ENCODE measurements at regions not wholly inside any gene's neighbourhood (a gene's known extent, or its start where the extent isn't known, plus 50 kb on each side); places are given as distances from the start of the nearest gene placed in this dataset.

GRCh38 chr6:126540161-126540560 lies 200.2 kb downstream of the CENPW start:
- no peak overlapping the region for H3K4me3 ChIP-seq (ENCODE audit: low read depth, low read length, poor library complexity, severe bottlenecking)
- no peaks in the 10 kb centered on the region for H4K20me1 ChIP-seq (ENCODE audit: insufficient read depth, low read length)
- no peaks in the 10 kb centered on the region for H3K4me1 ChIP-seq (ENCODE audit: insufficient read depth, low read length, severe bottlenecking)
- H3K36me3 ChIP-seq (ENCODE audit: insufficient read depth, low read length), result no peaks in the 10 kb centered on the region
- TF ChIP-seq CTCF (IDR thresholded peaks at IDR 0.05; ENCODE audit: low read length), result no peak
- TF ChIP-seq EZH2 (IDR thresholded peaks at IDR 0.05; ENCODE audit: borderline replicate concordance, low read length), result no peak
- H3F3A ChIP-seq (ENCODE audit: insufficient read depth, low read length), result no peaks in the 10 kb centered on the region
- no peak overlapping the region for H3K27ac ChIP-seq (ENCODE audit: low read depth, low read length, poor library complexity, severe bottlenecking)
- no peaks in the 10 kb centered on the region for H3K27me3 ChIP-seq (ENCODE audit: insufficient read depth, low read length)
- H3K9me3 ChIP-seq (ENCODE audit: low read length), result no peaks in the 10 kb centered on the region
- no peak overlapping the region for H3K9ac ChIP-seq (ENCODE audit: low read length)
- H3K9me2 ChIP-seq (ENCODE audit: low read depth, low read length), result no peaks in the 10 kb centered on the region
- no peak overlapping the region for H2AFZ ChIP-seq (ENCODE audit: low read length)
- no peak overlapping the region for H3K4me2 ChIP-seq (ENCODE audit: low read length)
- H3K79me2 ChIP-seq (ENCODE audit: insufficient read depth, low read length), result no peaks in the 10 kb centered on the region

GRCh38 chr6:126541806-126542491 lies 202.0 kb downstream of the CENPW start:
- Histone ChIP-seq H2AFZ (ENCODE audit: low read length) (no peak overlapping the region), H3K4me3 (ENCODE audit: low read depth, low read length, poor library complexity, severe bottlenecking) (no peak overlapping the region), H3K4me1 (ENCODE audit: insufficient read depth, low read length, severe bottlenecking) (no peaks in the 10 kb centered on the region), H4K20me1 (ENCODE audit: insufficient read depth, low read length) (no peaks in the 10 kb centered on the region), H3K36me3 (ENCODE audit: insufficient read depth, low read length) (no peaks in the 10 kb centered on the region), H3K9me2 (ENCODE audit: low read depth, low read length) (no peaks in the 10 kb centered on the region), H3K9ac (ENCODE audit: low read length) (no peak overlapping the region), H3F3A (ENCODE audit: insufficient read depth, low read length) (no peaks in the 10 kb centered on the region), H3K27ac (ENCODE audit: low read depth, low read length, poor library complexity, severe bottlenecking) (no peak overlapping the region), H3K9me3 (ENCODE audit: low read length) (no peaks in the 10 kb centered on the region), H3K27me3 (ENCODE audit: insufficient read depth, low read length) (no peaks in the 10 kb centered on the region), H3K79me2 (ENCODE audit: insufficient read depth, low read length) (no peaks in the 10 kb centered on the region), H3K4me2 (ENCODE audit: low read length) (no peak overlapping the region)
- no peak for TF ChIP-seq CTCF (IDR thresholded peaks at IDR 0.05; ENCODE audit: low read length)
- TF ChIP-seq EZH2 (IDR thresholded peaks at IDR 0.05; ENCODE audit: borderline replicate concordance, low read length), result no peak

DNA sequence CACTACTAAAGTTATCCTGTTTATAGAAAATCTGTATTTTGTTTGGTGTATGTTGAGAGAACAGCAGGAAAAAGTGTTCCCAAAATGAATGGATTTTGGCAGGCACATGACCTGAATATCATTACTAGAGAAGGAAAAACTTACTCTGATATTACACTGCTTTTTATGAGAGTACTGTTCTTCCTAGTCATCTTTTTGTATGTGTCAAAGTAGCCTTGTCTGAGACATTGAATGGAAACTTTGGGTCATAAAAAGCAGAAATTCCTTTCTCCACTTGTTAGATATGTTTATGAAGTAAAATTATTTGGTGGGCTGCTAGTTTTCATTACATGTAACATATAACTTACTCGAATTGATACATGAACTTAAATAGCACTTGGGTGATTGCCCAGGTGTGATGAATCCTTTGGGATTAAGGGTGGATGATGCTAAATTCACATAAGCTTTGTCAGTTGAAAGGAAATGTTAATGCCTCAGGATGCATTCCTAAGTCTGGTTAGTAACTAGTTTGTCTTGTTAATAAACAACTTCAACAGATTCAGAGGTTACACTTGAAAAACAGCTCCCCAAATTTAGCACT lies 206.7 kb downstream of the CENPW start:
- H3K4me3 ChIP-seq (ENCODE audit: low read depth, low read length, poor library complexity, severe bottlenecking), result no peak overlapping the region
- no peaks in the 10 kb centered on the region for H3K9me2 ChIP-seq (ENCODE audit: low read depth, low read length)
- no peaks in the 10 kb centered on the region for H4K20me1 ChIP-seq (ENCODE audit: insufficient read depth, low read length)
- no peaks in the 10 kb centered on the region for H3K36me3 ChIP-seq (ENCODE audit: insufficient read depth, low read length)
- H3K27me3 ChIP-seq (ENCODE audit: insufficient read depth, low read length), result no peaks in the 10 kb centered on the region
- H3K27ac ChIP-seq (ENCODE audit: low read depth, low read length, poor library complexity, severe bottlenecking), result no peak overlapping the region
- no peaks in the 10 kb centered on the region for H3F3A ChIP-seq (ENCODE audit: insufficient read depth, low read length)
- H3K9me3 ChIP-seq (ENCODE audit: low read length), result no peaks in the 10 kb centered on the region
- no peak for TF ChIP-seq CTCF (IDR thresholded peaks at IDR 0.05; ENCODE audit: low read length)
- TF ChIP-seq EZH2 (IDR thresholded peaks at IDR 0.05; ENCODE audit: borderline replicate concordance, low read length), result no peak
- no peak overlapping the region for H3K4me2 ChIP-seq (ENCODE audit: low read length)
- no peak overlapping the region for H2AFZ ChIP-seq (ENCODE audit: low read length)
- H3K4me1 ChIP-seq (ENCODE audit: insufficient read depth, low read length, severe bottlenecking), result no peaks in the 10 kb centered on the region
- H3K9ac ChIP-seq (ENCODE audit: low read length), result no peak overlapping the region
- H3K79me2 ChIP-seq (ENCODE audit: insufficient read depth, low read length), result no peaks in the 10 kb centered on the region

All from OCI-LY1 (cell line).